Muscle of leg (tissue), 3 donors: ENCODE measurements at regions not wholly inside any gene's neighbourhood (a gene's known extent, or its start where the extent isn't known, plus 50 kb on each side); places are given as distances from the start of the nearest gene placed in this dataset.
"Not testable (repeated sequence)": the region's sequence is repeated elsewhere in the genome, so short reads cannot be mapped to it uniquely, and the experiment has no call there.

ENCODE experiments used
- DNase-seq: peaks from one replicate; pipeline ENCODE4 v3.0.0; 2013
- H3K27ac ChIP-seq: one replicate; pipeline ENCODE4 v1.5.1; 2013; ENCODE audit warnings: mild to moderate bottlenecking, low read length, control low read depth
- H3K27me3 ChIP-seq: one replicate; pipeline ENCODE4 v1.6.1; 2013; ENCODE audit warnings: low read length; ENCODE audit not compliant: control insufficient read depth, insufficient read depth
- H3K36me3 ChIP-seq: one replicate; pipeline ENCODE4 v1.6.1; 2013; ENCODE audit warnings: low read length; ENCODE audit not compliant: control insufficient read depth, insufficient read depth
- H3K4me1 ChIP-seq: one replicate; pipeline ENCODE4 v1.6.1; 2013; ENCODE audit warnings: low read length; ENCODE audit not compliant: control insufficient read depth, insufficient read depth
- H3K4me3 ChIP-seq: one replicate; pipeline ENCODE4 v1.5.1; 2013; ENCODE audit warnings: low read length, control low read depth
- H3K9me3 ChIP-seq: replicated peaks from 2 replicates; pipeline ENCODE4 v1.6.1; 2013; ENCODE audit warnings: low read depth, low read length; ENCODE audit not compliant: control insufficient read depth
- WGBS: methylation state at CpG from one replicate; pipeline ENCODE4 v1.1.5; 2013; ENCODE audit warnings: missing lambda C conversion rate; ENCODE audit not compliant: insufficient coverage; 5-methylcytosine and 5-hydroxymethylcytosine counted together

- not testable (repeated sequence) for H3K4me1 ChIP-seq, H3K9me3 ChIP-seq, H3K27me3 ChIP-seq, H3K27ac ChIP-seq, DNase-seq, H3K4me3 ChIP-seq, H3K36me3 ChIP-seq
- WGBS, result no CpG with 5 or more reads among the region's 2 CpGs
Measured at GRCh38 chr10:61818251-61818650, 83.2 kb upstream of the ARID5B start.

DNA sequence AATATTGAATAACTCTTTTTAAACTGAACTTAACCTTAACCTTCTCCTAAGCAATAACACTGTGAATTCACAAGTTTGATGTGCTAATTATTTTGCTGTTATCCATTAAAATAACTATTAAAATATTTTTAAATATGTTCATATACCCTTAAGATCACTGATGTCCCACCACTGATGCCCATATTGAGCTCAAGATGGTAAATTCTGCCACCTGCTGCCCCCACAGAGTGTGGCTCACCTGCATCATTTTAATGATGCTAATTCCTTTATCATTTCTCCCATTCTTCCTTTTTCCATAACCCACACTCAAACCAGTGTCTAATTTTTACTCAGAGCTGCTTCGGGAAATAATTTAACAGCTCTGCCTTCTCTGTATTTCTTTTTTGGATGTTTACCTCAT, 82.3 kb upstream of the ARID5B start:
- WGBS, result 82% methylated on average over 1 of the region's 1 CpG
- Histone ChIP-seq H3K27ac (no peak overlapping the region), H3K27me3 (no peaks in the 10 kb centered on the region), H3K9me3 (no peaks in the 10 kb centered on the region), H3K4me1 (no peaks in the 10 kb centered on the region), H3K4me3 (no peak overlapping the region), H3K36me3 (no peaks in the 10 kb centered on the region)
- no peak for DNase-seq

- WGBS, result 72% methylated on average over 2 of the region's 5 CpGs
- H3K4me3 ChIP-seq, result no peak overlapping the region
- no peaks in the 10 kb centered on the region for H3K27me3 ChIP-seq
- H3K9me3 ChIP-seq, result no peaks in the 10 kb centered on the region
- no peak for DNase-seq
- no peak overlapping the region for H3K27ac ChIP-seq
- H3K4me1 ChIP-seq, result no peaks in the 10 kb centered on the region
- H3K36me3 ChIP-seq, result no peaks in the 10 kb centered on the region
Measured at GRCh38 chr10:61821153-61821552, 80.3 kb upstream of the ARID5B start.

GRCh38 chr10:61821693-61822092, 79.8 kb upstream of the ARID5B start:
- WGBS, result no CpG with 5 or more reads among the region's 1 CpG
- no peak overlapping the region for H3K4me3 ChIP-seq
- no peak for DNase-seq
- H3K27me3 ChIP-seq, result no peaks in the 10 kb centered on the region
- H3K4me1 ChIP-seq, result no peaks in the 10 kb centered on the region
- H3K9me3 ChIP-seq, result no peaks in the 10 kb centered on the region
- no peaks in the 10 kb centered on the region for H3K36me3 ChIP-seq
- no peak overlapping the region for H3K27ac ChIP-seq

DNA sequence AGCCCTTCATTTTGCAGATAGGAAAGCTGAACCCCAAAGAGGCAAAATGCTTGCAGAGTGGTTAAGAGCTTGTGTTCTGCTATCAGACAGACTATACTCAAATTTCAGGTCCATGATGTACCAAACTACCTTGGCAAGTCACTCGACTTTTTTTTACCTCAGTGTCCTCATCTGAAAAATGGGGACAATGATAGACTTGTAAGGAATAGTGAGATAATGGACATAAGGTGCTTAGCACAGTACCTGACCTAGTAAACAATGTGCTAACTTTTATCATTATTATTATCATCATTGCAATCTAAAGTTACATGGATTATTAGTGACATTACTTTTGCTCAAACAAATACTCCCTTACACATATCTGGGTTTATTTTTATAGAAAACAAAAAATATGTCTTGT, 79.4 kb upstream of the ARID5B start:
- Histone ChIP-seq H3K27me3 (no peaks in the 10 kb centered on the region), H3K36me3 (no peaks in the 10 kb centered on the region), H3K9me3 (no peaks in the 10 kb centered on the region), H3K4me3 (no peak overlapping the region), H3K4me1 (no peaks in the 10 kb centered on the region), H3K27ac (no peak overlapping the region)
- no CpG with 5 or more reads among the region's 1 CpG for WGBS
- DNase-seq, result no peak

DNA sequence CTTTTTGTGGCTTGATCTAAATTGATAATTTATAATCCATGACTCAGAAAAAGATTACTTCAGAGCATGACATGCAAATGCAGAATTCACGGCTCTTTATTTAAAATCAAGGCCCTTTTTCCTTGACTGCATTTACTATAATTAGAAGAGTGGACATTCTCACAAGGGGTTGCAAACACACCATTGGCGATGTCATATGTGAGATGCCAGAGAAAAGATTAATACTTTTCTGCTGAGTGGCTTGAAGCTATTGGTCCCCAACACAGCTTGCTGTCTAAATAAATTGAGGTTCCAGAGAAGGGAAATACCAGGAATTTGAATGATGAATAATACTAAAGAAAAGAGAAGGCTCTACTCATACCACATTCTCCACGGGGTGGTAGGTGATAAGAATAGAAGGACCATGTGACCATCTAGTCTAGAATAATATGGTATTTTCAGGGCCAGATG, 78.7 kb upstream of the ARID5B start:
- no peak overlapping the region for H3K4me3 ChIP-seq
- no peaks in the 10 kb centered on the region for H3K9me3 ChIP-seq
- WGBS, result 100% methylated on average over 1 of the region's 3 CpGs
- no peak overlapping the region for H3K27ac ChIP-seq
- no peak for DNase-seq
- no peaks in the 10 kb centered on the region for H3K36me3 ChIP-seq
- H3K27me3 ChIP-seq, result no peaks in the 10 kb centered on the region
- no peaks in the 10 kb centered on the region for H3K4me1 ChIP-seq

GRCh38 chr10:61825001-61825400, 76.5 kb upstream of the ARID5B start:
- no peak overlapping the region for H3K4me3 ChIP-seq
- peaks cover 3% of the 10 kb centered on the region for H3K4me1 ChIP-seq
- WGBS, result no CpG with 5 or more reads among the region's 5 CpGs
- H3K9me3 ChIP-seq, result no peaks in the 10 kb centered on the region
- no peaks in the 10 kb centered on the region for H3K36me3 ChIP-seq
- DNase-seq, result no peak
- H3K27me3 ChIP-seq, result no peaks in the 10 kb centered on the region
- H3K27ac ChIP-seq, result no peak overlapping the region

- no peak overlapping the region for H3K27ac ChIP-seq
- no peaks in the 10 kb centered on the region for H3K9me3 ChIP-seq
- H3K36me3 ChIP-seq, result no peaks in the 10 kb centered on the region
- WGBS, result no CpG with 5 or more reads among the region's 4 CpGs
- peaks cover 9% of the 10 kb centered on the region for H3K4me1 ChIP-seq
- H3K27me3 ChIP-seq, result no peaks in the 10 kb centered on the region
- no peak for DNase-seq
- no peak overlapping the region for H3K4me3 ChIP-seq
Measured at GRCh38 chr10:61825628-61826027, 75.9 kb upstream of the ARID5B start.

DNA sequence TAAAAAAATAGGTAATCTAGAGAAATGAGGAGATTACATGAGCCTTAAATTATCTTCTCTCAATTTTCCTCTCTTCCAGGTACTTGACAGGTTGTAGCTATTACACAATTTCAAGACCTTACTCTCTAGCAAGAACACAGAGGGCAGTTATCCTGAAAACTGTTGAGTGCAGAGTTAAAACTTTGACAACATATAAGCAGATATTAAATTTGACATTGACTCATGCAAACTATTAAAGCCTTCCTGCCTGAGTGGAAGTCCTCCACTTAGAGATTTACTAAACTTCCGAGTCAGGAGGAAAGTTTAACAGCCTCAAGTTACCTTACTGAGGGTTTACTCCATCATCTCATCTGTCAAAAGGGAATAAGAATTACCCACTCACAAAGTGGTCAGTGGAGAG, 73.5 kb upstream of the ARID5B start:
- H3K27ac ChIP-seq, result no peak overlapping the region
- no peaks in the 10 kb centered on the region for H3K36me3 ChIP-seq
- peaks cover 9% of the 10 kb centered on the region for H3K4me1 ChIP-seq
- no peaks in the 10 kb centered on the region for H3K27me3 ChIP-seq
- no peak overlapping the region for H3K4me3 ChIP-seq
- no CpG with 5 or more reads among the region's 1 CpG for WGBS
- no peak for DNase-seq
- H3K9me3 ChIP-seq, result peaks cover 2% of the 10 kb centered on the region

DNA sequence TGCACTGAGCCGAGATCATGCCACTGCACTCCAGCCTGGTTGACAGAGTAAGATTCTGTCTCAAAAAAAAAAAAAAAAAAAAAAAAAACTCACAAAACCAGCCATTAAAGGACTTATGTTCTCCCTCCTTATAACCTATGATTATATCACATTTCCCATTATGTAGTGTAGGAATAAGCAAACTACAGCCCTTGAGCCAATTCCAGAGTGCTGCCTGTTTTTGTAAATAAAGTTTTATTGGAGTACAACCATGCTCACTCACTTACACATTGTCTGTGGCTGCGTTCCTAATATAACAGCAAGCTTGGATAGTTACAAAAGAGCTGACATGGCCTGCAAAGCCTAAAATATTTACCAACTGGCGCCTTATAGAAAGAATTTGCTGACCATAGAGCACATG, 72.7 kb upstream of the ARID5B start:
- H3K4me1 ChIP-seq, result peaks cover 9% of the 10 kb centered on the region

GRCh38 chr10:61830072-61830845, 71.2 kb upstream of the ARID5B start:
- H3K27ac ChIP-seq, result peak overlapping the region; percentile 37
- peak; percentile 44 for DNase-seq

More for the DNA sequence above, 72.7 kb upstream of the ARID5B start:
- no peak for DNase-seq
- H3K36me3 ChIP-seq, result no peaks in the 10 kb centered on the region
- H3K4me3 ChIP-seq, result no peak overlapping the region
- peaks cover 2% of the 10 kb centered on the region for H3K9me3 ChIP-seq
- H3K27ac ChIP-seq, result no peak overlapping the region
- WGBS, result 86% methylated on average over 2 of the region's 3 CpGs
- H3K27me3 ChIP-seq, result no peaks in the 10 kb centered on the region

More at GRCh38 chr10:61830072-61830845, 71.2 kb upstream of the ARID5B start:
- Histone ChIP-seq H3K4me3 (no peak overlapping the region), H3K36me3 (no peaks in the 10 kb centered on the region), H3K27me3 (no peaks in the 10 kb centered on the region), H3K9me3 (peaks cover 2% of the 10 kb centered on the region), H3K4me1 (peaks cover 16% of the 10 kb centered on the region)
- WGBS, result 27% methylated on average over 4 of the region's 7 CpGs
